GM03348 (cell line): ENCODE measurements at regions not wholly inside any gene's neighbourhood (a gene's known extent, or its start where the extent isn't known, plus 50 kb on each side); places are given as distances from the start of the nearest gene placed in this dataset.

ENCODE experiments used
- DNase-seq: peaks from one replicate; pipeline ENCODE4 v3.0.0; 2012; ENCODE audit warnings: low spot score

DNA sequence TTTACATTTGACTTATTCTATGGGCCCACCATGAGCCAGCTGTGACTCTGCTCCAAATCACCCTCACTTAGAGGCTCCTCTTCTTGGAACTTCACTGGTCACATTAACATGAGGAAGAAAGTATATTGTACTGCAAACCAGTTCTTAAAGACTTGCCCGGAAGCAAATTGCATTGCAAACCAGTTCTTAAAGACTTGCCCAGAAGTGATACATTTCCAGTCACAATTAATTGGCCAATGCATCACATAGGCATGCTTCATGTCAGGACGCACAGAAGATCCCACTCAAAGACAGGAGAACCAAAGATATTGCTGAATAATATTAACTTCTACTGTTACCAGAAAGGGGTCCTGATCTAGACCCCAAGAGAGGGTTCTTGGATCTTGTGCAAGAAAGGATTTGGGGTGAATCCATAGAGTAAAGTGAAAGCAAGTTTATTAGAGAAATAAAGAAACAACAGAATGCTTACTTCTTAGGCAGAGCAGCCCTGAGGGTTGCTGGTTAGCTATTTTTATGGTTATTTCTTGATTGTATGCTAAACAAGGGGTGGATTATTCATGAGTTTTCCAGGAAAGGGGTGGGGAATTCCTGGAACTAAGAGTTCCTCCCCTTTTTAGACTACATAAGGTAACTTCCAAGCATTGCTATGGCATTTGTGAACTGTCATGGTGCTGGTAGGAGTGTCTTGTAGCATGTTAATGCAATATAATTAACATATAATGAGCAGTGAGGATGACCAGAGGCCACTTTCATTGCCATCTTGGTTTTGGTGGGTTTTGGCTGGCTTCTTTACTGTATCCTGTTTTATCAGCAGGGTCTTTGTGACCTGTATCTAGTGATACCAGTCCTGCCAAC is 54.6 kb upstream of the HCCS start:
- no peak for DNase-seq

- DNase-seq, result no peak
Measured at GRCh38 chrX:11059933-11060332, 51.2 kb upstream of the HCCS start.
